ENCODE measurements at regions not wholly inside any gene's neighbourhood (a gene's known extent, or its start where the extent isn't known, plus 50 kb on each side); places are given as distances from the start of the nearest gene placed in this dataset.

DNA sequence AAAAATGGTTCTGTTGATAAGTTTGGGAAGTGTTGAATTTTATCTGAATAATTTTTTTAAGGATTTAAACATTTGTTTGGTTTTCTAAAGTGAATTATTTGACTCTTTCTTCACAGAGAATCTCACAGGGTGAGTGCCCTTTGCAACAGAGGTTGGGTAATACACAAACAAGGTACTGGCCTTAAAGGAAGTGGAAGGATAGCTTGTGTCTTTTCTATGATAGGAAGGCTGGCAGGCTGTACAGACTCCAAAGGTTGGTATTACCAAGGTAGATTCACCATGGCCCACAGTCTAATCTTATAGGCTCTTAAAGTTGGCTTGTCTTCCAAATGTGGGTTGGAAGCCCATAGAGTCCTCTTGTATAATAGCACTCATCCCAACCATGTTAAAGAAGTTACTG is 311.5 kb downstream of the SV2B start:
- TF ChIP-seq, protein P1, sequence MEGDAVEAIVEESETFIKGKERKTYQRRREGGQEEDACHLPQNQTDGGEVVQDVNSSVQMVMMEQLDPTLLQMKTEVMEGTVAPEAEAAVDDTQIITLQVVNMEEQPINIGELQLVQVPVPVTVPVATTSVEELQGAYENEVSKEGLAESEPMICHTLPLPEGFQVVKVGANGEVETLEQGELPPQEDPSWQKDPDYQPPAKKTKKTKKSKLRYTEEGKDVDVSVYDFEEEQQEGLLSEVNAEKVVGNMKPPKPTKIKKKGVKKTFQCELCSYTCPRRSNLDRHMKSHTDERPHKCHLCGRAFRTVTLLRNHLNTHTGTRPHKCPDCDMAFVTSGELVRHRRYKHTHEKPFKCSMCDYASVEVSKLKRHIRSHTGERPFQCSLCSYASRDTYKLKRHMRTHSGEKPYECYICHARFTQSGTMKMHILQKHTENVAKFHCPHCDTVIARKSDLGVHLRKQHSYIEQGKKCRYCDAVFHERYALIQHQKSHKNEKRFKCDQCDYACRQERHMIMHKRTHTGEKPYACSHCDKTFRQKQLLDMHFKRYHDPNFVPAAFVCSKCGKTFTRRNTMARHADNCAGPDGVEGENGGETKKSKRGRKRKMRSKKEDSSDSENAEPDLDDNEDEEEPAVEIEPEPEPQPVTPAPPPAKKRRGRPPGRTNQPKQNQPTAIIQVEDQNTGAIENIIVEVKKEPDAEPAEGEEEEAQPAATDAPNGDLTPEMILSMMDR (conservative IDR thresholded peaks at IDR 0.05; ENCODE audit: low read length), result no peak
- no peak for TF ChIP-seq EZH2phosphoT487 (IDR thresholded peaks at IDR 0.05; ENCODE audit: borderline replicate concordance, low read depth, low read length)
